IMR-90 (cell line): ENCODE measurements at regions not wholly inside any gene's neighbourhood (a gene's known extent, or its start where the extent isn't known, plus 50 kb on each side); places are given as distances from the start of the nearest gene placed in this dataset.

Source experiments
- ATAC-seq: fragments of 200-7000 bp; cut with Tn5 transposase; 2 replicates; pipeline ENCODE4 v1.9.1; 2020; ENCODE audit warnings: low read depth, mild to moderate bottlenecking, moderate library complexity
- BruUV-seq: library from RNA; stranded (reverse); fragments of 400-500 nt; replicated peaks from 2 replicates; lab custom pipeline; 2021; lab: Mats Ljungman, UMichigan
- CTCF ChIA-PET: fragments of 300-600 bp; formaldehyde crosslinking; extraction: SDS; loops from one replicate; lab custom pipeline; 2021; ENCODE audit warnings: antibody characterized with exemption; lab: Yijun Ruan, JAX
- POLR2A ChIA-PET: fragments of 300-600 bp; sonication (Branson Sonifier 250); formaldehyde crosslinking; loops from one replicate; lab custom pipeline; 2022; ENCODE audit warnings: antibody characterized with exemption; ENCODE audit not compliant: unreplicated experiment; lab: Charles Lee
- DNase-seq: peaks from one replicate; pipeline ENCODE4 v3.0.0; 2013
- H2AFZ ChIP-seq: replicated peaks from 2 replicates; pipeline ENCODE3; 2013; ENCODE audit warnings: low read length, mild to moderate bottlenecking; ENCODE audit not compliant: poor library complexity
- H2AK5ac ChIP-seq: 2 replicates; pipeline ENCODE4 v1.6.1; 2013; ENCODE audit warnings: low read depth, low read length, inconsistent platforms
- H2AK9ac ChIP-seq: replicated peaks from 2 replicates; pipeline ENCODE3; 2013; ENCODE audit warnings: mild to moderate bottlenecking, low read depth, low read length, moderate library complexity; ENCODE audit not compliant: poor library complexity
- H2BK120ac ChIP-seq: 2 replicates; pipeline ENCODE4 v1.6.1; 2013; ENCODE audit warnings: low read depth, low read length, inconsistent platforms
- H2BK15ac ChIP-seq: 3 replicates; pipeline ENCODE4 v1.6.1; 2013; ENCODE audit warnings: low read depth, low read length, inconsistent platforms
- H2BK20ac ChIP-seq: 2 replicates; pipeline ENCODE4 v1.6.1; 2013; ENCODE audit warnings: low read depth, mild to moderate bottlenecking, inconsistent platforms, low read length, moderate library complexity
- H2BK5ac ChIP-seq: 2 replicates; pipeline ENCODE4 v1.6.1; 2013; ENCODE audit warnings: mild to moderate bottlenecking, low read depth, low read length, inconsistent platforms; ENCODE audit not compliant: poor library complexity, severe bottlenecking
- H3K14ac ChIP-seq: replicated peaks from 2 replicates; pipeline ENCODE4 v1.6.1; 2013; ENCODE audit warnings: low read depth, low read length, inconsistent platforms
- H3K18ac ChIP-seq: 2 replicates; pipeline ENCODE4 v1.6.1; 2013; ENCODE audit warnings: low read depth, low read length, control low read depth
- H3K23ac ChIP-seq: 2 replicates; pipeline ENCODE4 v1.6.1; 2013; ENCODE audit warnings: low read depth, low read length, inconsistent platforms
- H3K27ac ChIP-seq: 2 replicates; pipeline ENCODE4 v1.5.1; 2013; ENCODE audit warnings: mild to moderate bottlenecking, control low read depth, low read length; ENCODE audit not compliant: insufficient read depth
- H3K27me3 ChIP-seq: 2 replicates; pipeline ENCODE4 v1.6.1; 2013; ENCODE audit warnings: low read length; ENCODE audit not compliant: control insufficient read depth, insufficient read depth
- H3K36me3 ChIP-seq: 2 replicates; pipeline ENCODE4 v1.6.1; 2013; ENCODE audit warnings: low read length, mixed read lengths; ENCODE audit not compliant: control insufficient read depth, insufficient read depth
- H3K4ac ChIP-seq: 2 replicates; pipeline ENCODE4 v1.6.1; 2013; ENCODE audit warnings: low read depth, low read length, inconsistent platforms
- H3K4me1 ChIP-seq: 2 replicates; pipeline ENCODE4 v1.6.1; 2013; ENCODE audit warnings: low read length, mixed read lengths; ENCODE audit not compliant: control insufficient read depth, insufficient read depth
- H3K4me2 ChIP-seq: 2 replicates; pipeline ENCODE4 v1.6.1; 2013; ENCODE audit warnings: low read depth, mild to moderate bottlenecking, control low read depth, low read length, moderate library complexity
- H3K4me3 ChIP-seq: 2 replicates; pipeline ENCODE4 v1.5.1; 2013; ENCODE audit warnings: low read depth, mild to moderate bottlenecking, control low read depth, low read length, moderate library complexity; ENCODE audit not compliant: insufficient read depth
- H3K56ac ChIP-seq: 2 replicates; pipeline ENCODE4 v1.6.1; 2013; ENCODE audit warnings: low read length, inconsistent platforms; ENCODE audit not compliant: insufficient read depth; ENCODE audit errors: extremely low read depth
- H3K79me1 ChIP-seq, 2 experiments: 2 replicates each; pipeline ENCODE4 v1.6.1; 2013; ENCODE audit warnings: low read length in 2 of 2, inconsistent platforms in 1 of 2, low read depth in 1 of 2
- H3K9ac ChIP-seq: 2 replicates; pipeline ENCODE4 v1.6.1; 2013; ENCODE audit warnings: low read depth, low read length, control low read depth
- H3K9me1 ChIP-seq: 2 replicates; pipeline ENCODE4 v1.6.1; 2013; ENCODE audit warnings: low read length, inconsistent platforms; ENCODE audit not compliant: insufficient read depth
- H3K9me3 ChIP-seq: 2 replicates; pipeline ENCODE4 v1.6.1; 2013; ENCODE audit warnings: low read length; ENCODE audit not compliant: control insufficient read depth, insufficient read depth
- H4K20me1 ChIP-seq: 2 replicates; pipeline ENCODE4 v1.6.1; 2013; ENCODE audit warnings: low read length, inconsistent platforms; ENCODE audit not compliant: insufficient read depth
- H4K5ac ChIP-seq: 2 replicates; pipeline ENCODE4 v1.6.1; 2013; ENCODE audit warnings: mild to moderate bottlenecking, low read depth, low read length, control low read depth
- H4K8ac ChIP-seq, 2 experiments: 2 replicates each; pipeline ENCODE4 v1.6.1; 2013; ENCODE audit warnings: low read depth in 2 of 2, low read length in 2 of 2, control low read depth in 1 of 2, inconsistent platforms in 1 of 2
- H4K91ac ChIP-seq: 2 replicates; pipeline ENCODE4 v1.6.1; 2013; ENCODE audit warnings: low read depth, low read length, inconsistent platforms; ENCODE audit not compliant: insufficient read depth
- BHLHE40 ChIP-seq: fragments of 150-350 bp; IDR thresholded peaks from 2 replicates; pipeline ENCODE4 v1.6.1; 2016; ENCODE audit warnings: mild to moderate bottlenecking, low read depth, low read length
- CEBPB ChIP-seq: IDR thresholded peaks from 2 replicates; pipeline ENCODE4 v1.6.1; 2012; ENCODE audit warnings: low read depth, low read length, improper control_type of control experiment
- RFX5 ChIP-seq: IDR thresholded peaks from 2 replicates; pipeline ENCODE4 v1.8.0; 2012; ENCODE audit warnings: low read depth, mild to moderate bottlenecking, low read length, moderate library complexity
- WGBS, 2 experiments: methylation state at CpG; one replicate each; pipeline versions ENCODE4 v1.1.5 to v1.1.7; 2013; ENCODE audit warnings: missing lambda C conversion rate in 2 of 2; ENCODE audit not compliant: insufficient read length in 1 of 2; ENCODE audit errors: extremely low coverage in 2 of 2; 5-methylcytosine and 5-hydroxymethylcytosine counted together
- dilution Hi-C: fragments of 300-500 bp; cut with HindIII; formaldehyde crosslinking; loops from one replicate; pipeline ENCODE4 v1.14.3; 2018; ENCODE audit warnings: low sequenced_read_pairs; ENCODE audit not compliant: unreplicated experiment
- in situ Hi-C: fragments of 300-500 bp; cut with MboI; formaldehyde crosslinking; loops from 3 replicates; pipeline ENCODE4 v1.14.3; 2019; ENCODE audit warnings: low sequenced_read_pairs, inconsistent platforms, mixed read lengths
- intact Hi-C: fragments of 100-400 bp; cut with micrococcal nuclease; formaldehyde crosslinking; loops from 2 replicates; pipeline ENCODE4 v1.10.0; 2022

DNA sequence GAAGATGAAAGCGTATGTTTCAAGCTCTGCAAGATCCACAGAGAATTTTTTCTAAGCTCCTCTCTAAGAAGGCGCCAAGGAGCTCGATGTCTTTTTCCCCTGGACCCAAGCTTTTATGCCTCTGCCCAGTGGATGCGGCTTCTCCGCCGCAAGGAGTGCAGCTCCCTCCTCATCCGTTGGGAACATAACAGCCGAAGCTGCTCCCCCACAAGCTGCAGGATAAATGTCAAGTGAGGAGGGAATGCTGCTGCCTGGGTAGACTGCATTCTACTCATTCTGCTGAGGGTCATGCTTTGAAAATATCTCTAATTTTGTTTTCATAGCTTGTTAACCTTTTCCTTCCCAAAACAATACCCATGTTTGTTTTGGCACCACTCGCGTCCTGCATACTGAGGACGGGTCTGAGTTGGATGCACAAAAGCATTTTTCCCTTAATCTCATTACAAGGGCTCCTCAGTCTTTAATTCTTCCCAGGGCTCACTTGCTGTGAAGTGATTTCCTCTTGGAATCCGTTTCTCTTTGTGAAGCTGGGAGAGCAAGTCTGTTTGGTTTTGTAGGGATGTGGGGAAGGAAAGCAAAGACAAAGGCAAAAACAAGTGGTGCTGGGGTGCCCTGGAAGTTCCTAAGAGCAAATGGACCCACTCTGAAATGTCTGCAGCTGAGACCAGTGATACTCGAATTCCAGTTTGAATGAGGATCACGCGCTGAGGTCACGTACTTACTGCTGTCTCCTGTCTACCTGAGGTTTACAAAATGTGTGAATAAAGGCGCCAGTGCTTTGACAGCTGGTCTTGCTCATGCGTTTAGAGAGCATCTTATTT is 134.0 kb upstream of the IRF2BP2 start:
- Histone ChIP-seq H4K20me1 (no peaks in the 10 kb centered on the region), H3K4me2 (peak overlapping the region; percentile 63), H3K18ac (0 out of 2 replicates have a peak overlapping the region, but pooled peaks have one; percentile 2), H3K9me1 (peaks cover 4% of the 10 kb centered on the region), H2BK20ac (peak overlapping the region; percentile 79), H3K23ac (peak overlapping the region; percentile 57; the same call in 1 of the 2 replicates), H2AFZ (peak overlapping the region; percentile 79), H4K5ac (peak overlapping the region; percentile 10), H2BK15ac (peak overlapping the region; percentile 73; the same call in 2 of the 3 replicates), H3K27me3 (no peaks in the 10 kb centered on the region), H2BK120ac (peak overlapping the region; percentile 50), H3K36me3 (no peaks in the 10 kb centered on the region), H3K9me3 (no peaks in the 10 kb centered on the region), H2AK9ac (no peak overlapping the region), H4K91ac (peak overlapping the region; percentile 27; the same call in 1 of the 2 replicates), H3K4me3 (no peak overlapping the region), H3K9ac (peak overlapping the region; percentile 34; the same call in 1 of the 2 replicates), H3K79me1 (no peaks in the 10 kb centered on the region), H3K14ac (peak overlapping the region; percentile 27), H2AK5ac (peak overlapping the region; percentile 90), H2BK5ac (no peak overlapping the region), H3K27ac (peak overlapping the region; percentile 49; the same call in 1 of the 2 replicates), H3K4me1 (peaks cover 15% of the 10 kb centered on the region), H3K4ac (peak overlapping the region; percentile 41; the same call in 1 of the 2 replicates), H3K56ac (no peak overlapping the region), H4K8ac (peak overlapping the region; percentile 20 to 44; a peak in 2 of 4 replicates)
- no peak for TF ChIP-seq RFX5
- TF ChIP-seq BHLHE40 = no peak
- TF ChIP-seq CEBPB = no peak
- CTCF ChIA-PET = interaction anchor here (0.9 to 1.0 kb wide), 2 partner anchors 20 to 340 kb away, joined by 3 to 4 read pairs; no protein-coding TSS in a partner anchor
- ATAC-seq (peak; percentile 71), DNase-seq (peak; percentile 24)
- WGBS, 2 experiments = 63% methylated on average over 5 of the region's 18 CpGs; no CpG with 5 or more reads in 1 of the 2 experiments
- no TSS peak for BruUV-seq
- in situ Hi-C loops (no loop called here), dilution Hi-C loops (loop anchor here (25.0 kb wide), 1 partner anchor 93 kb away; no protein-coding TSS in a partner anchor), intact Hi-C loops (no loop called here)
- POLR2A ChIA-PET = interaction anchor here (0.6 kb wide), 1 partner anchor 20 kb away, joined by 4 read pairs; no protein-coding TSS in a partner anchor
